HG02642 (cell line): ENCODE measurements at regions not wholly inside any gene's neighbourhood (a gene's known extent, or its start where the extent isn't known, plus 50 kb on each side); places are given as distances from the start of the nearest gene placed in this dataset.
"Not testable (repeated sequence)": the region's sequence is repeated elsewhere in the genome, so short reads cannot be mapped to it uniquely, and the experiment has no call there.

ENCODE experiments used
- ATAC-seq: cut with Tn5 transposase; IDR thresholded peaks from one replicate; pipeline ENCODE4 v1.9.1; 2021; ENCODE audit warnings: mild to moderate bottlenecking; ENCODE audit not compliant: unreplicated experiment, poor library complexity

DNA sequence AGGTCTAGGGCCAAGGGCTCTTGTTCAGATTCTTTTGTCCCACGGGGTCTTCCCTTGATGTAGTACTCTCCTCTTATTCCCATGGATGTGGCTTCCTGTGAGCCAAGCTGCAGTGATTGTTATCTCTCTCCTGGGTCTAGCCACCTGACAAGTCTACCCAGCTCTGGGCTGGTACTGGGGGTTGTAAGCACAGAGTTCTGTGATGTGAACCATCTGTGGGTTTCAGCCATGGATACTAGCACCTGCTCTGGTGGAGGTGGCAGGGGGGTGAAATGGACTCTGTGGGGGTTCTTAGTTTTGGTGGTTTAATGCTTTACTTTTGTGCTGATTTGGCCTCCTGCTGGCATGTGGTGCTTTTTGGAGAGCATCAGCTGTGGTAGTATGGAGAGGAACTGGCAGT is 350.8 kb downstream of the DNAJB9 start:
- ATAC-seq: no peak

DNA sequence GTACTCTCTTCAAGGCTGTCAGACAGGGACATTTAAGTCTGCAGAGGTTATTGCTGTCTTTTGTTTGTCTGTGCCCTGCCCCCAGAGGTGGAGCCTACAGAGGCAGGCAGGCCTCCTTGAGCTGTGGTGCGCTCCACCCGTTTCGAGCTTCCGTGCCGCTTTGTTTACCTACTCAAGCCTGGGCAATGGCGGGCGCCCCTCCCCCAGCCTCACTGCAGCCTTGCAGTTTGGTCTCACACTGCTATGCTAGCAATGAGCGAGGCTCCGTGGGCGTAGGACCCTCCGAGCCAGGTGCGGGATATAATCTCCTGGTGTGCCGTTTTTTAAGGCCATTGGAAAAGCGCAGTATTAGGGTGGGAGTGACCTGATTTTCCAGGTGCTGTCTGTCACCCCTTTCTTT is 373.4 kb downstream of the DNAJB9 start:
- ATAC-seq: not testable (repeated sequence)

DNA sequence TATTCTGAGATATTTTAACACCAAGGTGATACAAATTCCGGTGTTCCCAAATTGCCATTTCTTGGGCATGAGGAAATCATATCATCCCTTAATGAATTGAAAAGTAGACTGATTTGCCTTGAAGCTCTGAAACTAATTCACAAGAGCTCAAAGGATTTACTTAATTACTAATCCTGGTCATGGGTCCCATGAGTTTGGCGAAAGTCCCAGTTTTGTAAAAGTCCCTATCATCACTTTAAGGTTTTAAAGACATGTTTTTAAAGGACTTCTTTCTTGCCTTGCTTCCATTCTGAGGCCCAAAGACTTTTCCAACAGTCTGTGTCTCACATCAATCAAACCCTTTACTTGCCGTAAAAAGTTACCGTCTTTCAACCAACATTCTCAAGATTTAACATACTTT is 377.9 kb downstream of the DNAJB9 start:
- no peak for ATAC-seq

DNA sequence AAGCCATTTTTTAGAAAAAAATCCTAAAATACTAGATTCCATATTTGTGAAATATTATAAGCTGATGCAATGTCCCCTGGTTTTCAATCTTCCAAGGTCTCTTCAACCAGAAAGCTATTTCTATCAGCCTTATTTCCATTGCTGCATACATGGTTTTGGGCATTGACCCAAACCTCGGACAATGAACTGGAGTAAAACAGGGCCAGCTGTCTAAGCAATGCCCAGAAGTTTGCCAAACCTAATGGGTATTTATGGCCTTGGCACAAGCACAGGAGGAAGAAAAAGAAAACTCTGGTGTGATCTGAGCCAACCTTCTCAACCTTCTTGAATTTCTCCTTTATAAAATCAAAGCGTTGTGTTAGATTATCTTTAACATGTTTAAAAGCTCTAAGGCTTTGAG is 402.3 kb downstream of the DNAJB9 start:
- ATAC-seq: no peak

DNA sequence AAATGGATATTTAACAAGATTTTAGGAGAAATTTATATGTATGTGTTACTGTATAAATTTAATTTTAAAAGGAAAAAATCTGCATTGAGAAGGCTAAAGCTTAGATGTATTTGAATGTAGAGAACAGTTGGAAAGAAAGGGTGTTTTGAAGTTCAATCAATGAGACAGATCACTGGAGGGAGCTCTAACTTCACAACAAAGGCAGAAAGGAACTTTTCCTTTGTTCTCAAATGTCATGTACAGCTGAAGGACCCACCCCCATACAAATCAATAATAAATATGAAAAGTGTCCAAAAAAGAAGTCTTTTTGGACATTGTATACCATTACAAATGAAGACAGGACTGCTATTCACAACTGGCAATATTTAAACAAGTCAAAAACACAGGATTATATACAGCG is 403.4 kb downstream of the DNAJB9 start:
- no peak for ATAC-seq

DNA sequence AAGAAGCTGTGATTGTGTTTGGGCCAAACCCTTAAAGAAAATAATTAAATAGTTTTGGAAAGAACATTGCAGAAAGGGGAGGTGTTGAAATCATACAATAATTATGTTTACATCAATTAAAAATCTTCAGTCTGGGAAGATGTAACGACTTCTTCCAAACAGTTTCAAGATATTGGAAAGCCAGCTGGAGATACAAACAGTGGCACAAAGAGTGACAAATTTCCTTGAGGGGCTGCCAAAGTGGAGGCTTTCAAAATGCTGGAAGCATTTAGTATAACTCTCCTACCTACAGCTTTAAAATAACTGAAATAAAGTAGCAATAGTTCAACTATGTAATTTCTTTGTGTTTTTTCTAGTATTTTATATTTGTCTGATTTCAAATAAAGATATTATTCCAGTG is 405.0 kb downstream of the DNAJB9 start:
- no peak for ATAC-seq

DNA sequence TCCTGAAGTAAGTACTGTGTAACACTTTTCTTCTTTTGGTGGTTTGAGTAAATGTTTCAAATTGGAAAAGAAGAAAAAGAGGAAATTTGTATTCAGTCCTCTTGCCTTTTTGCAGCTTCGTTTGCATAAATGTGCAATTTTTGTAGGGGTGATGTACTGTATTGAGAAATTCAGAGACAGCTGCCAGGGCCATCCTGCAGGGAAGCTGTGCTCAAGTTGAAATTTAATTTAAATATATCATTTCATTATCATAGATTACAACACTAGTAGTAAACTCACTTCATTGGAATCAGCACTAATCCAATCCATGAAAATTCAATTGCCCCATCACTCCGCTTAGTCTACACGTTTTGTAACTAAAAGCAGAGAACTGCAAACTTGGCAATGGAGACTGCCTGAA is 415.4 kb downstream of the DNAJB9 start:
- ATAC-seq: no peak

DNA sequence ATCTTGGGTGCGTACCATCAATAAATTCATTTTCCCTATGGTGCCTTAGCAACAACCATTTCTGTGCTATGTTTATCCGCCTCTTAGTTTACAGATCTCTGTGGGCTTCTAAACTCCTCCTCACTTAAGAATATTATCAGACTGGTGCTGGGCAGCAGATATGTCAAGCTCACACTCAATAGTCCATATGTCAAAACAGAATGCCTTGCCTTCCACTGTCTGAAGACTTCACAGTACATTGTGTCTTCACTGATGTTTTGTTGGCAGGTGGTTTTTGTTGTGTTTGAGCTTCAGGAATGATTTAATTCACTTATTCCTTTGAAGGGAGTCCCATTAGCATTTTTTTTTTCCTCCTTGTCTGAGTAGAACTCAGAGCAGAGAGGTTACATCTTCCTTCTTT is 419.6 kb downstream of the DNAJB9 start:
- no peak for ATAC-seq

DNA sequence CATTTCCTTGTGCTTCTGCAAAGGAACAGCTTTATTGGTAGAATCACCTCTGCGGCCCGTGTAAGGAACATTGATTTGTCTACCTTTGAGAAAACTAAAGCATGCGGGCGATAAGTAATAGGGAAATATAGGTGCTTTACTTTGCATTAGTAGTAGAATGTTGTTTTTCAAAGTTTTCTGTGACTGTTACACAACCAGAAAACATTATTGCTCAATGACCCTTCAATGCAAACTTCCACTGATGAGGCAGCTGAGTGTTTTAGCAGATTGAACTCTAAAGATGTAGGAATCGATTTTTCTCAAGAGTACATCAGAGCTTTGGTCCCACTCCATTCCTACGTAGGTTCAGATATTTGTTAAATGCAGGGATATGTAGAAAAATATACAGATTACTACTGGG is 427.8 kb downstream of the DNAJB9 start:
- no peak for ATAC-seq

DNA sequence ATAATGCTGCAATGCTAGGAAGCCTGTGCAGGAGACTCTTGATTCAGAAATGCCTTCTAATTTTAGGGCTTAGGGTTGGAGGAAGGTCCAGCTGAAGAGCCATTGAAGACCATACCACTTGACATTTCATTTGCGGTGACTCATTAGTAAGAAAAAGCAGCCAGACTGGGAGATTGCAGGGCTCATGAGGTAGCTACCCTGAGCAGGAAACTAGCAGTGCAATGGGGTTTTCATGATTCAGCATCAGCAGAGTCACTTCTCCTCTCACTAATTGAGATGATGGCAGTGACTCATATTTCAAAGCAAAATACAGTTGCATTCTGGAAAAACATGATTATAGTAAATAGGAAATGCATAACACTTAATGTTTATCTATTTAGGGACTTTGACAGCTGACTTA is 434.1 kb downstream of the DNAJB9 start:
- no peak for ATAC-seq

DNA sequence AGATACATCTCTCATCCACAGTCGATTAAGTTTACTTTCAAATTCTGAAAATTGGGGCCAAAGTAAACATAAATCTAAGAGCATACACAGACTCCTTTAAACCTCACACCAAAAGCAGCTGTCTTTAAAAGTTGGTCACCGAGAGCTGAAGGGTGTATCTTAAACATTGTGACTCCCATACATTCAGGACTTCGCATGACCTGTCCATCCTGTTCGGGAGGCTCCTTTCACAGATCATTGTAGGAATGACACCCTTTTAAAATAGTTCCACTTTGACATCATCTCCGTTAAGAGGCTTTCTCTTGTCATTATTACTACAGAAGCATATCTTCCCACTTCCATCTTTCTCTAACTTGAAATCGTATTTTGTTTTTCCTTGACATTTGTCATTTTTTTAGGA is 440.0 kb downstream of the DNAJB9 start:
- ATAC-seq: no peak

DNA sequence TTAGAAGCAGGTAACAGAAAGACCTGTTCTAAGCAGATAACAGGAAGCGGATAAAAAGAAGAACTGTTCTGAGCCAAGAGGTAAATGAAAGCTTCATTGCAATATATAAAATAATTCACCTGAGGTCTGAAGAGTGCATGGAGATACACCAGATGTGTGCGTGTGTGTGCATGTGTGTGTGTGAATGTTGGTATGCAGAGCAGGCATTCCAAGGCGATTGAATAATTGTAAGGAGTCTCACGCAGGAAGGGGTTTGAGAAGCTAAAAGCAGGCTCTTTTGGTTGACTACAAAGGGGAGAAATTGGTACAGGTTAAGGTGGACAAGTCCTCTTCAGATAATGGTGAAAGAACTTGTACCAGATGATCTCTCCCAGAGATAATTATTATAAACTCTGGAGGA is 450.6 kb downstream of the DNAJB9 start:
- no peak for ATAC-seq

DNA sequence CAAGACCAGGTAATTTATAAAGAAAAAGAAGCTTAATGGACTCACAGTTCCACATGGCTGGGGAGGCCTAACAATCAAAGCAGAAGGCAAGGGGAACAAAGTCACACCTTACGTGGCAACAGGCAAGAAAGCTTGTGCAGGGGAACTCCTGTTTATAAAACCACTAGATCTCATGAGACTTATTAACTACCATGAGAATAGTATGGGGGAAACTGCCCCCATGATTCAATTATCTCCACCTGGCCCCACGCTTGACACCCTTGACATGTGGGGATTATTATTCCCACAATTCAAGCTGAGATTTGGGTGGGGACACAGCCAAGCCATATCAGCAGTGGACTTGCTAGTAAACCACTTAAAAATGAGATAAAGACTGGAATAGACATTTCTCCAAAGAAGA is 451.7 kb downstream of the DNAJB9 start:
- no peak for ATAC-seq

DNA sequence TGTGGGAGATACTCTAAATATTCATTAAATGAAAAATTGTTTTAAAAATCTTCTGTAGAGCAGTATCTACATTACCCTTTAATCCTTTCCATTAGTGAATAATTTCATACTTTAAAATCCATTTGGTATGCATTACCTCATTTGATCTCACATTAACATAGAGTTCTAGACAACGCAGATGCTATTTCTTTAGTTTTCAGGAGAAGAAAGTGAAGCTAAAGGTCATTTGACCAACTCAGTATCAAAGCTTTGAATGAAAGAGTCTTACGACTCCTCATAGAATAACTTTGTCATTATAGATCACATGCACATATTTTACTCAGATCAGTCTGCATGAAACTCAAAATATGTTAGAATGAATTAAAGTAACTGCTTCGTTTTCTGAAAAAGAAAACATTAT is 460.2 kb downstream of the DNAJB9 start:
- no peak for ATAC-seq

DNA sequence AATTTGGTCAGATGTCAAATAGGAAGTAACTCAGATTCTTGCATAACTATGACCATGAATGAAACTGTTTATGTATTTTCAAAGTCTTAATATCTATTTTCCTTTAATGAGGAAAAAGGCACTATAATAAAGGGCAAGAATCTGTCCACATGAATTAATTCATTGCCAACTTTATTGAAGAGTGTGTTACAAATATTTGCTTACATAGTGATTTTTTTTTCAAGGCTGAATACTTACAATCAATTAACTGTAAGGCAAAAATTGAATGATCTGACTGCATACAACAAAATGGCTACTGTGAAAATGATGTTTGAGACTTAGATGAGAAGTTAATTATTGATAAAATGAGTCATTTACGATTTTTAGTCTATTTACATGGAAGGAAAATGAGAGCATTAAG is 475.0 kb downstream of the DNAJB9 start:
- ATAC-seq: no peak

DNA sequence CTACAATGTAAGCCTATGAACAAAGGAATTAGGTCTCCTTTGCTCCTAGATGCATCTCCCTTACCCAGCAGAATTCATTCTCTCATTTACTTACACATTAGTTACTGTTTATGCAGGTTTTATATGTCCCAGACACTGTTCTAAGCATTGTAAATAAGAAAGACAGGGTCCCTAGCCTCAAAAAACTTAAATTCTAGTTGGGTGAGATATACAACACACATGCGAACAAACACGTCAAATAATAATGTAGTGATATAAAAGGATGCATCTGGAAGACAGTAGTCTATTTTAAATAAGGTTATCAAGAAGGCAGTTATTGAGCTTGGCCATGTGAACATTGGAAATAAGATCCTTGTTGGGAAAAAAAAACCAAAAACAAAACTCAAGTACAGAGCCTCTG is 479.7 kb downstream of the DNAJB9 start:
- no peak for ATAC-seq

DNA sequence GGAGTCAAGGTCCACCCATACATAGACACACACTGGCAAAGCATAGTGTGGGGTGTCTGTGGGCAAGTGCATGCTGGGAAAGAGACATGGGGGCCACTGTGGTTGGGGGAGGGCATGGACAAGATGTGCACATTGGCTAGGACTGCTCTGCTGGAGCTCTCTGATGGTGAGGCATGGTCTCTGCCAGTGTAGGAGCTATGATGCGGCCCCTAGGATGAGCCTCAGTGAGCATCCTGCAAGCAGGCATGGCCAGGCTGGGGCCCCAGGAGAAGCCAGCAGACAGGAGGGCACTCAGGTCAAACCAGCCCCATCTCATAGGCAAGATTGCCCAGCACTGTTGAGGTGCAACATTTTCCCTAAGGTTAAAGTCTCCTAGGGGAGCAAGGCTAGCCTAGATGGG is 489.4 kb downstream of the DNAJB9 start:
- no peak for ATAC-seq

DNA sequence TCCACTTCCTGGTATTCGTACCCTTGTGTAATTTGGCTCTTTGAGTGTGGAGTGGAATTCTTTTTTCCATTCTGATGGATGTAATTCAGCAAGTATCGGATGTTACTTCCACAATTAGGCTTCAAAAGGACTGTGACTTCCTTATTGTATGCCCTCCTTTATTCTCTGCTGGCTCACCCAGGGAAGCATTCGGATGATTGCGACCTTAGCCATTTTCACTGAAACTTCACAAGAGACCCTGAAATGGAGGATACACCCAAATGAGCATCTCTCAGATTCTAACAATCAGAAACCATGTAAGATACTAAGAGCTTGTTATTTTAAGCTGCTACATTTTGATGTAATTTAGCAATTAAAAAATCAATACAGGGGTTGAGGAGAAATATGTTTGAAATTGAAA is 493.1 kb downstream of the DNAJB9 start:
- ATAC-seq: no peak

DNA sequence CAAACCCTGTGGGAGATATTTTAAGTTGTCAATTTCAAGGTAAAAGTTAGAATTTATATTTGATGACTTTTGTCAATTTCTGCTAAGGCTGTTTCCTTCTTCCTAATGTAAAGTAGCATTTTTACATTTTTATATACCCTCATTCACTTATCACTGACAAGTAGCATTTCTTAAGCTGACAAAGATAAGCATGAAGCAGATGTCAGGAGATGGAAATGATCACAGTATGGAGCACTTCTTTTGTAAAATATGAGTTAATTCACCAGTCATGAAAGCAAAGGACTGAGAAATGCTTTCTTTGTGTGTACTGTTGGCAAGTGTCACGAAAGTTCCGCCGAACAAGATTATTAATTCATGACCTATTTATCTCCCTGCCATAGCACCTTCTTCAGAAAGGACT is 503.9 kb downstream of the DNAJB9 start:
- no peak for ATAC-seq

DNA sequence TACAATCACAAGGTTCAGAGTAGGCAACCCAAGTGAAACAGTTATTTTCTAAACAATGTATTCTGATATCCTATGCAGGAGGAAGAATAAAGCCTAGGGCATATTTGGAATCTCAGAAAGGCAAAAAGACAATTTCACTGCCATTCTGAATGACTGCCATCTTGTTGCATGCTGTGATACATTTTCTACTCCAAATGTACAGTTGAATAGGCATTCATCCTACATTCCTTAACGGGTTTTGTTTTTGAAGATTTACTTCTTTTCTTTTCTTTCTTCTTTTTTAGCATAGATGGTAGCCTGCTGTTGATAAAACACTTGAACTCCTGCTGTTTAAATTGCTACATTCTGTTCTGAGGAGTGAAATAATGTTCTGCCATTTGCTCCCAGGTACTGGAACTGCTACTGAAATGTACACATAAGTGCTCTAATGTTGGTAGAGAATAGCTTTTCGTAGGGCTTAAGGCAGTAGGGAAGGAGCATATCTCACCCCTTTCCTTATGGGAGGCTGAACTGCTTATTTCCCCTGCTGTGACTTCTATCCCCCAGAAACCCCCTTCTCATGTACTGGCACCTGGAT is 506.8 kb downstream of the DNAJB9 start:
- no peak for ATAC-seq

DNA sequence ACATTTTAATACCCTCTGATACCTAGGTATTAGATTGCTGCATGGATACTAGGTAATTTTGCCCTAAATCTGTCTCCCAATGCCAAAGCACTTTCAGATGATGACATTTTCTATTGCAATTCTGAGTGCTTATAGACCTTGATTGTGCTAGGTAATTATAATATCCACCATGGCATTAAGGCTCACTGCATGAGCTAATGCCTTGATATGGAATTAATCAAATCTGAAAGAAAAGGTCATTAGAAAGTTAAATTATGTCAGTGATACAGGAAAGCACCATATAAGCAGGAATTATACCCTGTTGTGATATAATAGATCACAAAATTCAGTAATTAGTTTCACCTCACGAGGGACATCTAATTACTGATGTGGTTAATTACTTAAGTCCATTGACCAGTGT is 521.4 kb downstream of the DNAJB9 start:
- ATAC-seq: no peak

DNA sequence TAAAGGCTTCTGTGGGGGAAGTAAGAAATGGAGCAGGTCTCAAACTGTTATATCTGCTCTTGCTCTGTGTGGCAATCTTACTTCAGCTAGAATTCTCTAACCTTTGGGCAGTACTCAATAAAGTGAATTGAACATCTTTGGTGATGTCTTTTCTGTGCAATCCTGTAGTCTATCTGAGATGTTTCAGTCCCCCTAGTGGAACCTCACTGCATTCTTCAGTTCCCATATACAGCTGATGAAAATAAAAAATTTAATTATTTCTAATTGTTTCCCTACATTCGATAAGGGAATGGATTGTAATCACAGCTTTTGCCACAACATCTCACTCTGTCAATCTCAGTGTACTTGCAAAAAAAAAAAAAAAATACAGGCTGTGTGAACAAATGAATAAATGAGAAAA is 522.6 kb downstream of the DNAJB9 start:
- no peak for ATAC-seq

DNA sequence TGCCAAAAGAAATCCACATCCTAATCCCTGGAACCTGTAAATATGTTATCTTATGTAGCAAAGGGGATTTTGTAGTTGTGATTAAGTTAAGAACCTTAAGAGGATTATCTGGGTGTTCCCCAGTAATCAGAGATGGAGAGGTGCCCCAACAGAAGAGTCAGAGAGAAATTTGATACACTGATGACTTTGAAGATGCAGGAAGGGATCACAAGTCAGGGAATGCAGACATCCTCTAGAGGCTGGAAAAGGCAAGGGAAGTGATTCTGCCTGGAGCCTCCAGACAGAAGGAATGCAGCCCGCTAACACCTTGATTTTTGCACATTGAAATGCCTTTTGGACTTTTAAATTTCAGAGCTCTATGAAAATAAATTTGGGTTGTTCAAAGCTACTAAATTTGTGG is 531.7 kb downstream of the DNAJB9 start:
- ATAC-seq: no peak
